Astrocyte (in vitro differentiated cells and primary cell): ENCODE measurements at regions not wholly inside any gene's neighbourhood (a gene's known extent, or its start where the extent isn't known, plus 50 kb on each side); places are given as distances from the start of the nearest gene placed in this dataset.
"Not testable (repeated sequence)": the region's sequence is repeated elsewhere in the genome, so short reads cannot be mapped to it uniquely, and the experiment has no call there.

ENCODE experiments used
- DNase-seq: peaks from one replicate; pipeline ENCODE4 v3.0.0-alpha.2; 2010; ENCODE audit warnings: low read depth
- FAIRE-seq: peaks from 2 replicates; lab custom pipeline; 2011; peaks lifted over from hg19 to GRCh38; lab: Jason Lieb, UNC
- H2AFZ ChIP-seq: 2 replicates; pipeline ENCODE4 v1.6.0; 2012; ENCODE audit warnings: low read depth, low read length, inconsistent platforms
- H3K27ac ChIP-seq: 2 replicates; pipeline ENCODE4 v1.5.1; 2011; ENCODE audit warnings: low read depth, low read length, inconsistent platforms
- H3K27me3 ChIP-seq: 2 replicates; pipeline ENCODE4 v1.6.0; 2011; ENCODE audit warnings: low read length, inconsistent platforms; ENCODE audit not compliant: insufficient read depth
- H3K36me3 ChIP-seq: 2 replicates; pipeline ENCODE4 v1.5.1; 2011; ENCODE audit warnings: low read length, inconsistent platforms; ENCODE audit not compliant: insufficient read depth
- H3K4me1 ChIP-seq: 2 replicates; pipeline ENCODE4 v1.5.1; 2011; ENCODE audit warnings: low read length, inconsistent platforms; ENCODE audit not compliant: insufficient read depth
- H3K4me2 ChIP-seq: 2 replicates; pipeline ENCODE4 v1.6.0; 2012; ENCODE audit warnings: low read length, inconsistent platforms
- H3K4me3 ChIP-seq: 2 replicates; pipeline ENCODE4 v1.5.1; 2011; ENCODE audit warnings: low read depth, mild to moderate bottlenecking, low read length, inconsistent platforms; ENCODE audit not compliant: insufficient read depth
- H3K79me2 ChIP-seq: 2 replicates; pipeline ENCODE4 v1.6.0; 2012; ENCODE audit warnings: mild to moderate bottlenecking, low read length, inconsistent platforms; ENCODE audit not compliant: insufficient read depth
- H3K9ac ChIP-seq: 2 replicates; pipeline ENCODE4 v1.6.0; 2012; ENCODE audit warnings: mild to moderate bottlenecking, low read length, inconsistent platforms
- H3K9me3 ChIP-seq: 2 replicates; pipeline ENCODE4 v1.5.1; 2012; ENCODE audit warnings: low read depth, mild to moderate bottlenecking, low read length, inconsistent platforms; ENCODE audit not compliant: insufficient read depth
- H4K20me1 ChIP-seq: 2 replicates; pipeline ENCODE4 v1.6.0; 2012; ENCODE audit warnings: low read length, inconsistent platforms; ENCODE audit not compliant: insufficient read depth
- H3K27ac Mint-ChIP-seq: one replicate; pipeline ENCODE4 v1.8.0; 2021; ENCODE audit warnings: mild to moderate bottlenecking, mixed read lengths; ENCODE audit not compliant: unreplicated experiment
- H3K27me3 Mint-ChIP-seq: one replicate; pipeline ENCODE4 v1.8.0; 2021; ENCODE audit warnings: low read depth, mixed read lengths; ENCODE audit not compliant: unreplicated experiment
- H3K36me3 Mint-ChIP-seq: one replicate; pipeline ENCODE4 v1.8.0; 2021; ENCODE audit warnings: low read depth, mixed read lengths; ENCODE audit not compliant: unreplicated experiment
- H3K4me1 Mint-ChIP-seq: one replicate; pipeline ENCODE4 v1.8.0; 2021; ENCODE audit warnings: low read depth, mixed read lengths; ENCODE audit not compliant: unreplicated experiment
- H3K4me3 Mint-ChIP-seq: one replicate; pipeline ENCODE4 v1.8.0; 2021; ENCODE audit warnings: mild to moderate bottlenecking, moderate library complexity, mixed read lengths; ENCODE audit not compliant: unreplicated experiment
- H3K9me3 Mint-ChIP-seq: one replicate; pipeline ENCODE4 v1.8.0; 2021; ENCODE audit warnings: mild to moderate bottlenecking, mixed read lengths; ENCODE audit not compliant: unreplicated experiment
- EZH2 ChIP-seq: IDR thresholded peaks from 2 replicates; pipeline ENCODE4 v1.6.1; 2012; ENCODE audit warnings: mild to moderate bottlenecking, low read length, inconsistent platforms; ENCODE audit not compliant: insufficient read depth
- TF ChIP-seq, protein P1 (sequence below): IDR thresholded peaks from 2 replicates; pipeline ENCODE4 v1.5.1; 2011; ENCODE audit warnings: low read depth, mild to moderate bottlenecking, inconsistent platforms, low read length, moderate library complexity; ENCODE audit not compliant: insufficient read depth

DNA sequence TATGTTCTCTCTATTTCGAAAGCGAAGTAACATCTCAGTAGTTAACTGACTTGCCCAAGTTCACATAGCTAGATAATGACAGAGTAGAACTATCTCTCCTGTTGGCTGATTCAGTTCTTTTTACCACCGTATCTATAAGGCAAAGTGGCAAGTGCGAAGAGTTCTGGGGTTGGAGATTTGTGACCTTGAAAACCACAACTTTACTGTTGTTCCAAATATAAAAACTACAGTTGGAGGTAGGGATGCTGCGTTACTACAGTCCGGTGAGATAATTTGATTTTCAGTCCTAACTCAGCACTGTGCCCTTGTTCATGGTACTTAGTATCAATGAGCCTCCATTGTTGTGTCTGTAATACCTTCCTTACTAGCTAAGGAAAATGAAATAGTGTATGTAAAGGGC is 71.2 kb upstream of the GOLGA8B start:
- no peak for FAIRE-seq
- no peak overlapping the region for H3K27ac ChIP-seq
- Mint-ChIP-seq H3K4me1 (peaks cover 12% of the 10 kb centered on the region), H3K27ac (no peak overlapping the region), H3K9me3 (no peaks in the 10 kb centered on the region), H3K27me3 (peaks cover 6% of the 10 kb centered on the region), H3K4me3 (no peak overlapping the region), H3K36me3 (no peaks in the 10 kb centered on the region)
- H3K4me2 ChIP-seq, result no peak overlapping the region
- TF ChIP-seq, protein P1, sequence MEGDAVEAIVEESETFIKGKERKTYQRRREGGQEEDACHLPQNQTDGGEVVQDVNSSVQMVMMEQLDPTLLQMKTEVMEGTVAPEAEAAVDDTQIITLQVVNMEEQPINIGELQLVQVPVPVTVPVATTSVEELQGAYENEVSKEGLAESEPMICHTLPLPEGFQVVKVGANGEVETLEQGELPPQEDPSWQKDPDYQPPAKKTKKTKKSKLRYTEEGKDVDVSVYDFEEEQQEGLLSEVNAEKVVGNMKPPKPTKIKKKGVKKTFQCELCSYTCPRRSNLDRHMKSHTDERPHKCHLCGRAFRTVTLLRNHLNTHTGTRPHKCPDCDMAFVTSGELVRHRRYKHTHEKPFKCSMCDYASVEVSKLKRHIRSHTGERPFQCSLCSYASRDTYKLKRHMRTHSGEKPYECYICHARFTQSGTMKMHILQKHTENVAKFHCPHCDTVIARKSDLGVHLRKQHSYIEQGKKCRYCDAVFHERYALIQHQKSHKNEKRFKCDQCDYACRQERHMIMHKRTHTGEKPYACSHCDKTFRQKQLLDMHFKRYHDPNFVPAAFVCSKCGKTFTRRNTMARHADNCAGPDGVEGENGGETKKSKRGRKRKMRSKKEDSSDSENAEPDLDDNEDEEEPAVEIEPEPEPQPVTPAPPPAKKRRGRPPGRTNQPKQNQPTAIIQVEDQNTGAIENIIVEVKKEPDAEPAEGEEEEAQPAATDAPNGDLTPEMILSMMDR, result no peak
- no peak for TF ChIP-seq EZH2
- peaks cover 2% of the 10 kb centered on the region for H3K27me3 ChIP-seq
- H3K4me1 ChIP-seq, result no peaks in the 10 kb centered on the region
- no peaks in the 10 kb centered on the region for H3K36me3 ChIP-seq
- no peaks in the 10 kb centered on the region for H4K20me1 ChIP-seq
- no peaks in the 10 kb centered on the region for H3K79me2 ChIP-seq
- no peak overlapping the region for H2AFZ ChIP-seq
- H3K4me3 ChIP-seq, result no peak overlapping the region
- no peak for DNase-seq
- no peak overlapping the region for H3K9ac ChIP-seq
- no peaks in the 10 kb centered on the region for H3K9me3 ChIP-seq

DNA sequence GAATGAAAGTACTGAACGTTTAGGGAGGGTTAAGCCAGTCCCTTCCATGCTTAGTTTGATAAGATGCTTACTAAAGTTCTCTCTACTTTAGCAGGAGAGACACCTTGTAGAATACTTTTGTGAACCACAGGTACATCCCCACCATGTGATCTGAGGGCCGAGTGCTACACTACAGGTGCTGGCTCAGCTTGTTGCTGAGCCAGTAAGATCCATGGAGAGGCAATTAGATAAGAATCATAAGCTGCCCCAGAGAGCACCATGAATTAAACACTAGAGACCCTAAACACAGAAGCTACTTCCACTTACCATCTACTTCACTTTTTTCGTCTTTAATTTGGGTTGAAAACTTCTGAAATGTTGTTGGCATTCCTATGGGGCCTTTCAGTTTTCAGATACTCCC is 70.5 kb upstream of the GOLGA8B start:
- Mint-ChIP-seq H3K27ac (no peak overlapping the region), H3K36me3 (no peaks in the 10 kb centered on the region), H3K27me3 (peaks cover 2% of the 10 kb centered on the region), H3K4me3 (no peak overlapping the region), H3K9me3 (no peaks in the 10 kb centered on the region), H3K4me1 (peaks cover 16% of the 10 kb centered on the region)
- H2AFZ ChIP-seq, result no peak overlapping the region
- no peak for TF ChIP-seq EZH2
- TF ChIP-seq, protein P1, result no peak
- FAIRE-seq (no peak), DNase-seq (no peak)
- H3K27ac ChIP-seq, result no peak overlapping the region
- no peak overlapping the region for H3K4me3 ChIP-seq
- no peak overlapping the region for H3K9ac ChIP-seq
- H3K9me3 ChIP-seq, result no peaks in the 10 kb centered on the region
- H3K4me2 ChIP-seq, result no peak overlapping the region
- no peaks in the 10 kb centered on the region for H3K4me1 ChIP-seq
- no peaks in the 10 kb centered on the region for H4K20me1 ChIP-seq
- H3K36me3 ChIP-seq, result no peaks in the 10 kb centered on the region
- H3K27me3 ChIP-seq, result no peaks in the 10 kb centered on the region
- H3K79me2 ChIP-seq, result no peaks in the 10 kb centered on the region

DNA sequence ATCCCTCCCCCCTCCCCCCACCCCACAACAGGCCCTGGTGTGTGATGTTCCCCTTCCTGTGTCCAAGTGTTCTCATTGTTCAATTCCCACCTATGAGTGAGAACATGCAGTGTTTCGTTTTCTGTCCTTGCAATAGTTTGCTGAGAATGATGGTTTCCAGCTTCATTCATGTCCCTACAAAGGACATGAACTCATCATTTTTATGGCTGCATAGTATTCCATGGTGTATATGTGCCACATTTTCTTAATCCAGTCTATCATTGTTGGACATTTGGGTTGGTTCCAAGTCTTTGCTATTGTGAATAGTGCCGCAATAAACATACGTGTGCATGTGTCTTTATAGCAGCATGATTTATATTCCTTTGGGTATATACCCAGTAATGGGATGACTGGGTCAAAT is 69.9 kb upstream of the GOLGA8B start:
- H2AFZ ChIP-seq, H3K4me2 ChIP-seq, H3K9me3 Mint-ChIP-seq, H3K27me3 ChIP-seq, H4K20me1 ChIP-seq, H3K27ac ChIP-seq, H3K4me3 Mint-ChIP-seq, FAIRE-seq, H3K27ac Mint-ChIP-seq, H3K9ac ChIP-seq, DNase-seq, H3K36me3 ChIP-seq, H3K27me3 Mint-ChIP-seq, H3K79me2 ChIP-seq, H3K4me1 ChIP-seq, H3K4me3 ChIP-seq, H3K36me3 Mint-ChIP-seq, H3K9me3 ChIP-seq: not testable (repeated sequence)
- peaks cover 16% of the 10 kb centered on the region for H3K4me1 Mint-ChIP-seq
